HCT116 (cell line): ENCODE measurements at regions not wholly inside any gene's neighbourhood (a gene's known extent, or its start where the extent isn't known, plus 50 kb on each side); places are given as distances from the start of the nearest gene placed in this dataset.

Source experiments
- ATAC-seq: fragments of 200-7000 bp; cut with Tn5 transposase; 2 replicates; pipeline ENCODE4 v1.9.1; 2020; ENCODE audit warnings: mild to moderate bottlenecking, moderate library complexity
- BruUV-seq: library from RNA; stranded (reverse); fragments of 400-500 nt; replicated peaks from 2 replicates; lab custom pipeline; 2021; lab: Mats Ljungman, UMichigan
- CTCF ChIA-PET: fragments of 300-600 bp; sonication (Branson Sonifier 250); formaldehyde crosslinking; loops from one replicate; lab custom pipeline; 2021; ENCODE audit warnings: antibody characterized with exemption; lab: Charles Lee
- POLR2A ChIA-PET: fragments of 300-600, 350-600 bp; sonication (Branson Sonifier 250); formaldehyde crosslinking; loops from one replicate; lab custom pipeline; 2021; ENCODE audit warnings: antibody characterized with exemption; lab: Charles Lee
- RAD21 ChIA-PET, 2 experiments: fragments of 300-600 bp; sonication (Branson Sonifier 250); formaldehyde crosslinking; loops; one replicate each; lab custom pipeline; 2023; ENCODE audit warnings: low total read pairs in 2 of 2; ENCODE audit not compliant: uncharacterized antibody in 2 of 2, unreplicated experiment in 2 of 2, low non-redundant PET in 1 of 2; lab: Charles Lee
- DNase-seq: peaks from one replicate; pipeline ENCODE4 v3.0.0-alpha.2; 2010; ENCODE audit warnings: low read depth, low spot score
- H2AFZ ChIP-seq: fragments of 200-600 bp; shearing (Covaris generic), sonication (generic); 2 replicates; pipeline ENCODE4 v1.6.1; 2017; ENCODE audit warnings: low read depth, mixed run types, mixed read lengths, antibody characterized with exemption, low read length; ENCODE audit not compliant: poor library complexity, severe bottlenecking
- H3K27ac ChIP-seq: 2 replicates; pipeline ENCODE4 v1.5.1; 2012; ENCODE audit warnings: low read depth, low read length
- H3K27me3 ChIP-seq: fragments of 200-600 bp; sonication (generic); 2 replicates; pipeline ENCODE4 v1.6.1; 2016; ENCODE audit warnings: mixed run types, low read length, mixed read lengths; ENCODE audit not compliant: insufficient read depth
- H3K36me3 ChIP-seq, 2 experiments: fragments of 200-500 bp in 1 of 2; fragments of 200-600 bp in 1 of 2; sonication (Bioruptor generic) in 1 of 2; sonication (generic) in 1 of 2; 2 replicates each; pipeline versions ENCODE4 v1.5.1 to v1.6.1; 2014 to 2016; ENCODE audit warnings: low read length in 2 of 2, inconsistent platforms in 1 of 2, mixed read lengths in 1 of 2, mixed run types in 1 of 2; ENCODE audit not compliant: insufficient read depth in 2 of 2, control insufficient read depth in 1 of 2
- H3K4me1 ChIP-seq, 2 experiments: fragments of 200-600 bp in 1 of 2; sonication (generic) in 1 of 2; 2 replicates each; pipeline versions ENCODE4 v1.5.1 to v1.6.1; 2012 to 2017; ENCODE audit warnings: low read length in 2 of 2, inconsistent platforms in 1 of 2, mild to moderate bottlenecking in 1 of 2, mixed read lengths in 1 of 2, mixed run types in 1 of 2, moderate library complexity in 1 of 2; ENCODE audit not compliant: insufficient read depth in 2 of 2, control insufficient read depth in 1 of 2
- H3K4me2 ChIP-seq: fragments of 200-600 bp; sonication (generic); 2 replicates; pipeline ENCODE4 v1.6.1; 2017; ENCODE audit warnings: mixed run types, low read length, mixed read lengths
- H3K4me3 ChIP-seq, 2 experiments: fragments of 200-600 bp in 1 of 2; sonication (generic) in 1 of 2; replicated peaks in 1 of 2; 2 replicates each; pipeline ENCODE4 v1.5.1; 2011 to 2016; ENCODE audit warnings: low read length in 2 of 2, control low read depth in 1 of 2, low read depth in 1 of 2, mild to moderate bottlenecking in 1 of 2, mixed read lengths in 1 of 2, mixed run types in 1 of 2
- H3K79me2 ChIP-seq: fragments of 200-600 bp; sonication (generic); 2 replicates; pipeline ENCODE4 v1.6.1; 2017; ENCODE audit warnings: mild to moderate bottlenecking, mixed run types, low read length, moderate library complexity, mixed read lengths; ENCODE audit not compliant: insufficient read depth
- H3K9ac ChIP-seq: fragments of 200-600 bp; sonication (generic); 2 replicates; pipeline ENCODE4 v1.6.1; 2016; ENCODE audit warnings: low read length, mixed read lengths
- H3K9me2 ChIP-seq: fragments of 200-600 bp; sonication (generic), shearing (Covaris generic); 2 replicates; pipeline ENCODE4 v1.6.1; 2017; ENCODE audit warnings: mixed run types, mild to moderate bottlenecking, moderate library complexity; ENCODE audit not compliant: insufficient read depth
- H3K9me3 ChIP-seq, 2 experiments: fragments of 200-500 bp in 1 of 2; fragments of 200-600 bp in 1 of 2; sonication (Bioruptor generic) in 1 of 2; sonication (generic) in 1 of 2; 2 replicates each; pipeline ENCODE4 v1.6.1; 2014 to 2017; ENCODE audit warnings: low read length in 2 of 2, mixed read lengths in 2 of 2, inconsistent platforms in 1 of 2, low read depth in 1 of 2, mild to moderate bottlenecking in 1 of 2, mixed run types in 1 of 2, moderate library complexity in 1 of 2; ENCODE audit not compliant: control insufficient read depth in 1 of 2, insufficient read depth in 1 of 2
- H4K20me1 ChIP-seq: fragments of 200-600 bp; sonication (generic), shearing (Covaris generic); 2 replicates; pipeline ENCODE4 v1.6.1; 2017; ENCODE audit warnings: mixed run types, mild to moderate bottlenecking, moderate library complexity; ENCODE audit not compliant: insufficient read depth
- ATF3 ChIP-seq: IDR thresholded peaks from 2 replicates; pipeline ENCODE4 v1.6.1; 2012
- ELF1 ChIP-seq: IDR thresholded peaks from 2 replicates; pipeline ENCODE4 v1.6.1; 2012; ENCODE audit warnings: low read depth, borderline replicate concordance
- EZH2 ChIP-seq: fragments of 200-600 bp; sonication (generic); IDR thresholded peaks from 2 replicates; pipeline ENCODE4 v1.6.1; 2017; ENCODE audit warnings: antibody characterized with exemption, mixed run types
- FOSL1 ChIP-seq: IDR thresholded peaks from 2 replicates; pipeline ENCODE4 v1.6.1; 2012; ENCODE audit warnings: low read depth
- JUND ChIP-seq: IDR thresholded peaks from 2 replicates; pipeline ENCODE4 v1.6.1; 2012
- POLR2A ChIP-seq: IDR thresholded peaks from 2 replicates; pipeline ENCODE4 v1.7.0; 2011; ENCODE audit warnings: borderline replicate concordance; ENCODE audit not compliant: insufficient read depth, insufficient read length; ENCODE audit errors: extremely low read depth
- POLR2AphosphoS5 ChIP-seq: IDR thresholded peaks from 2 replicates; pipeline ENCODE4 v1.6.1; 2011; ENCODE audit warnings: mild to moderate bottlenecking, low read depth, low read length, moderate library complexity
- SP1 ChIP-seq: IDR thresholded peaks from 2 replicates; pipeline ENCODE4 v1.6.1; 2012; ENCODE audit warnings: low read depth
- ZBTB33 ChIP-seq: IDR thresholded peaks from 2 replicates; pipeline ENCODE4 v1.6.1; 2011; ENCODE audit warnings: mild to moderate bottlenecking, low read length, moderate library complexity; ENCODE audit not compliant: insufficient replicate concordance; ENCODE audit errors: extremely low read depth
- intact Hi-C: fragments of 100-400 bp; cut with micrococcal nuclease; formaldehyde crosslinking; loops from 2 replicates; pipeline ENCODE4 v1.10.0; 2022
- TF ChIP-seq, protein P1 (sequence below): IDR thresholded peaks from 2 replicates; pipeline ENCODE4 v1.6.1; 2012; ENCODE audit warnings: low read depth

- no peak overlapping the region for H3K4me2 ChIP-seq
- no peaks in the 10 kb centered on the region for H3K4me1 ChIP-seq
- BruUV-seq = no TSS peak
- no peak overlapping the region for H3K4me3 ChIP-seq
- DNase-seq (no peak), ATAC-seq (no peak)
- intact Hi-C loops = no loop called here
- H3K79me2 ChIP-seq = no peaks in the 10 kb centered on the region
- H4K20me1 ChIP-seq = no peaks in the 10 kb centered on the region
- ChIA-PET POLR2A (no interaction called here), RAD21 (no interaction called here), CTCF (no interaction called here)
- no peak overlapping the region for H2AFZ ChIP-seq
- no peaks in the 10 kb centered on the region for H3K9me3 ChIP-seq
- no peak overlapping the region for H3K9ac ChIP-seq
- TF ChIP-seq, protein P1, sequence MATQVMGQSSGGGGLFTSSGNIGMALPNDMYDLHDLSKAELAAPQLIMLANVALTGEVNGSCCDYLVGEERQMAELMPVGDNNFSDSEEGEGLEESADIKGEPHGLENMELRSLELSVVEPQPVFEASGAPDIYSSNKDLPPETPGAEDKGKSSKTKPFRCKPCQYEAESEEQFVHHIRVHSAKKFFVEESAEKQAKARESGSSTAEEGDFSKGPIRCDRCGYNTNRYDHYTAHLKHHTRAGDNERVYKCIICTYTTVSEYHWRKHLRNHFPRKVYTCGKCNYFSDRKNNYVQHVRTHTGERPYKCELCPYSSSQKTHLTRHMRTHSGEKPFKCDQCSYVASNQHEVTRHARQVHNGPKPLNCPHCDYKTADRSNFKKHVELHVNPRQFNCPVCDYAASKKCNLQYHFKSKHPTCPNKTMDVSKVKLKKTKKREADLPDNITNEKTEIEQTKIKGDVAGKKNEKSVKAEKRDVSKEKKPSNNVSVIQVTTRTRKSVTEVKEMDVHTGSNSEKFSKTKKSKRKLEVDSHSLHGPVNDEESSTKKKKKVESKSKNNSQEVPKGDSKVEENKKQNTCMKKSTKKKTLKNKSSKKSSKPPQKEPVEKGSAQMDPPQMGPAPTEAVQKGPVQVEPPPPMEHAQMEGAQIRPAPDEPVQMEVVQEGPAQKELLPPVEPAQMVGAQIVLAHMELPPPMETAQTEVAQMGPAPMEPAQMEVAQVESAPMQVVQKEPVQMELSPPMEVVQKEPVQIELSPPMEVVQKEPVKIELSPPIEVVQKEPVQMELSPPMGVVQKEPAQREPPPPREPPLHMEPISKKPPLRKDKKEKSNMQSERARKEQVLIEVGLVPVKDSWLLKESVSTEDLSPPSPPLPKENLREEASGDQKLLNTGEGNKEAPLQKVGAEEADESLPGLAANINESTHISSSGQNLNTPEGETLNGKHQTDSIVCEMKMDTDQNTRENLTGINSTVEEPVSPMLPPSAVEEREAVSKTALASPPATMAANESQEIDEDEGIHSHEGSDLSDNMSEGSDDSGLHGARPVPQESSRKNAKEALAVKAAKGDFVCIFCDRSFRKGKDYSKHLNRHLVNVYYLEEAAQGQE = no peak
- TF ChIP-seq ELF1 (no peak), POLR2AphosphoS5 (no peak), FOSL1 (no peak), EZH2 (no peak), JUND (no peak)
- H3K36me3 ChIP-seq = no peaks in the 10 kb centered on the region
- no peak overlapping the region for H3K27ac ChIP-seq
- no peaks in the 10 kb centered on the region for H3K27me3 ChIP-seq
- H3K9me2 ChIP-seq = no peaks in the 10 kb centered on the region
Observed at GRCh38 chr10:64014281-64014680, 493.1 kb downstream of the REEP3 start.

DNA sequence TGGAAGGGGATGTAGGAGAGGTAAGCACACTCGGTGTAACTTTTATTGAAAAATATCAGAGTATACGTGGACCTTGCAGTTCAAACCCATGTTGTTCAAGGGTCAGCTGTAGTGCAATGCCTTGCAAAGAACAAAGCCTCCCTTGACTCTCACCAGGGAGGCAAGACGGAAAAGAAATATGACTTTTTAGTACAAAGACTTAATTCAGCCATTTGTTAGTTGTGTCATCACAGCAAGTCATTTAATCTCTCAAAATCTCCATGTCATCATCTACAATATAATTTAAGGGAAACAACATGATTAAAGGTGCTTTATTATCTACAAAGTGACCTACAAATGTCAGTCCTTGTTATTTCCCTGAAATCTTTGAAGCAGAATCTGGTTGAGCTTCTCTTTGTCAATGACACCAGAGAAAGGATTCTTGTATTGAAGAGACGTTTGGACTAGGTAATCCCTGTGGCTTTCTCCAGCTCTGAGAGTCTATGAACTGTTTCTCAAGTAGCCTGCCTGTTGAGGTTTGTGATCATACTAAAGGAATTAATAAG is 502.8 kb downstream of the REEP3 start:
- no TSS peak for BruUV-seq
- Histone ChIP-seq H3K9ac (no peak overlapping the region), H3K79me2 (no peaks in the 10 kb centered on the region), H3K4me1 (no peaks in the 10 kb centered on the region), H3K4me3 (no peak overlapping the region), H3K27ac (no peak overlapping the region), H3K4me2 (no peak overlapping the region), H3K9me3 (no peaks in the 10 kb centered on the region), H3K27me3 (no peaks in the 10 kb centered on the region), H3K9me2 (no peaks in the 10 kb centered on the region), H4K20me1 (no peaks in the 10 kb centered on the region), H3K36me3 (no peaks in the 10 kb centered on the region), H2AFZ (no peak overlapping the region)
- RAD21 ChIA-PET = no interaction called here
- ATAC-seq (no peak), DNase-seq (no peak)
- intact Hi-C loops = no loop called here
- CTCF ChIA-PET = interaction anchor here (2.4 kb wide), 1 partner anchor 47 kb away, joined by 7 read pairs; no protein-coding TSS in a partner anchor
- POLR2A ChIA-PET = no interaction called here
- TF ChIP-seq EZH2 = no peak
- TF ChIP-seq ATF3 = no peak
- TF ChIP-seq ZBTB33 = no peak
- TF ChIP-seq, protein P1 = no peak
- TF ChIP-seq SP1 = no peak
- TF ChIP-seq JUND = no peak
- no peak for TF ChIP-seq POLR2A
